GM18870 (cell line): ENCODE measurements at regions not wholly inside any gene's neighbourhood (a gene's known extent, or its start where the extent isn't known, plus 50 kb on each side); places are given as distances from the start of the nearest gene placed in this dataset.
"Not testable (repeated sequence)": the region's sequence is repeated elsewhere in the genome, so short reads cannot be mapped to it uniquely, and the experiment has no call there.

Experiments
- ATAC-seq: cut with Tn5 transposase; IDR thresholded peaks from one replicate; pipeline ENCODE4 v1.9.1; 2021; ENCODE audit warnings: moderate library complexity; ENCODE audit not compliant: unreplicated experiment

DNA sequence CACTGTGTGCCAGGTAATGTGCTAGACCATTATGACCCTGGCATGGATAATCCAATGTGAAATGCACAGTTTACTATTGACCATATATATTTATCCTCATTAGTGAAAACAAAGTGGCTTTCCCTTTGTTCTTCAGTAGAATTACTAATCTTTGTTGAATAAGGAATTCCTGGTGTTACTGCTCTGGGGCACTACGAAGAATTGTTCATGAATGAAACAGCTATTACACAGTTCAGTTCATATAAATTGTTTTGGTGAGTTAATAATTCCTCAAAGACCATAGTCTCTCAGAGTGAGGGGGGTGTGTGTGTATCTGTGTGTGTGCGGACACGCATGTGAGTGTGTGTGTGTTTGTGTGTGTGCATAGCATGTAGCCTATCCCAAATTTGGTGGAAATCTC lies 668.0 kb upstream of the MBL2 start:
- no peak for ATAC-seq

DNA sequence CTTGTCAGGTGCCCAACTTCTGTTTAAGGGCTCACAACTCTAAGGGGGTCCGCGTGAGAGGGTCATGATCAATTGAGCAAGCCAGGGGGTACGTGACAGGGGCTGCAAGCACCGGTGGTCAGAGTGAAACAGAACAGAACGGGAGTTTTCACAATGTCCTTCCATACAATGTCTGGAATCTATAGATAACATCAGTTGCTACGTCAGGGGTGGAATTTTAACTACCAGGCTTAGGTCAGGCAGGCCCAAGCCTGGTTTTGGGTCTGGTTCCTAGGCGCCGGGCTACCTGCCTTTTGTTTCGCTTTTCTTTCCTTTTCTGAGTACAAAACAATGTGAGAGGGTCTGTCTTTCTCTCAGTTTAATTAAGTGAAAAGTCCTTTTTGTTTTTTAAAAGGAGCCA lies 666.5 kb upstream of the MBL2 start:
- ATAC-seq, result not testable (repeated sequence)

DNA sequence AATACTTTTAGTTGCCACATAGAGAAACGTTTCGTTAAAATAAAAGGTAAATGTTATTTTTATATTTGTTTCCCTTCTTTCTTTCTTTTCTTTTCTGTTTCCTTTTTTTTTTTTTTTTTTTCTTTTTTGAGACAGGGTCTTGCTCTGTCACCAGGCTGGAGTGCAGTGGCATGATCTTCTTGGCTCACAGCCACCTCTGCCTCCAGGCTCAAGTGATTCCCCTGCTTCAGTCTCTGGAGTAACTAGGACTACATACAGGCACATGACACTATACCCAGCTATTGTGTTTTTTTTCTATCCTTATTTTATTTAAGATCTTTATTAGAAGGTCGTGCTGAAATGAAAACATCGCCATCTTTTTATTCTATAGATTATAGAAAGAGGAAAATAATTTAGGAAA lies 661.8 kb upstream of the MBL2 start:
- no peak for ATAC-seq

- ATAC-seq, result no peak
These were observed 659.5 kb upstream of the MBL2 start for GRCh38 chr10:53432035-53432434.

GRCh38 chr10:53430974-53431373 lies 658.4 kb upstream of the MBL2 start:
- no peak for ATAC-seq

DNA sequence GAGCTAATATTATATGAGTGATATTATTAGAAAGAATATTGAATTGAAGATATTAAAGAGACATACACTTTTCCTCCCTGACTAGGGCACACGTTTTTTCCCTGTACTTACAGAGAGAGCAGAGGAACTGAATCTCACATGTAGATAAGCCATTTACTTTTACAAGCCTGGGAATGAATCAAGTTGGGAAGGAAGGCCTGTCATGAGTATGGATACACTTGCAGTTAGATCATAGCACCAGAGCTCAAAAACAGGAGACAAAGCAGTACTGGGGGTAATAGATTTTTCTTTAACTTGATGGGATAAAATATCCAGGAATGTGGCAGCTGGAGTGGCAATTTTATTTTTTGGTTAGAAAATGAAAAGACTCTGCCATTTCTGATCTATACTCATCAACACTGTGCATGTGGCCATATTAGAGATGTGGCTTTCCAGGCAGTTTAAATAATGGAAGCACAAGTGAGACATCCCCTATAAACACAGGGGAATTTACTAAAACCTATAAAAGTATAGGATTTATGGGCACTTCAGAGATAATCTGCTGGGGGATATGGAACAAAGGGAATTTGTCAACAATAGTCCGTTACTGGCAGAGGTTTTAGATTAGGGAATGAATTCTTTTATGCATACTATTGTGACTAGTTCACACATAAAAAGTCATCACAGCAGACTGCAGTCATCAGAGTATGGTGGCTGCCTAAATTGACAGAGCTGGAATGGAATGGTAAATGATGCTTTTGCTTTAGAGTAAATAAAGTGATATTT lies 657.7 kb upstream of the MBL2 start:
- no peak for ATAC-seq

GRCh38 chr10:53422223-53422888 lies 649.8 kb upstream of the MBL2 start:
- no peak for ATAC-seq

DNA sequence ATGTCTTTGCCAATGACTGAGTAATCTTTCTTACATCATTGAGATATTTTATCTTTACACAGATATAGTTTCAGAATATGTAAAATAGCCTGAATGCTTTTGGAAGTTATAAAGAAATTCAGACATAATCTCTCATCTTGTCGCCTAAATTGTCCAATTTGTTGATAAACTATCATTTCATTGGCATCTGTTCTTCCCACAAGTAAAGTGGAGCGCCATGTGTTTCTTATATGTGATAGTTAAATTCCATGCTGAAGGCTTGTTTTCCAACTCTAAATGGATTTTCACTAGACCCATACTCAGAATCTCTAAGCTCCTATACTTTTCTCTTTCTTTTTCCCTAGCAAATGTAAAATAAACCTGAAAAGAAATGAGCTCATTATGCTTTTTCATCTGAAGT lies 640.1 kb upstream of the MBL2 start:
- ATAC-seq, result no peak

DNA sequence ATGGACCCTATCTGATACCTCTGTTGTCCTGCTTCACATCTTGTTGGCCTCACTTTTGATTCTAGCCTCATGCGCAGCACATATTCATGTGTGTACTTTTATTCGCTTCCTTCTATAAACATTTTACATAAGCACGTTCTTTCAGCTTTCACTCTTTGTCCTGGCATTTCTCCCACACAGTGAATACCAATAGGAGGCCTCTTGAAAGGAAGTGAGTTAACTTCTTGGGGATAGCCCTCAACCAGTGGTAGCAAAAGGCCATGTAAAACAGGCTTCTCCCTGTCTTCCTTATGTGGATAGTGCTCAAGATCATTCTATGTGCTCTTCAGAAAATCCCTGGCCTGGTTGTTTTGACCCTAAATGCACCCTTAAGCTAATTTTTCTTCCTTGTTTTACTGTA lies 633.9 kb upstream of the MBL2 start:
- ATAC-seq, result no peak

GRCh38 chr10:53403688-53404087 lies 631.1 kb upstream of the MBL2 start:
- no peak for ATAC-seq

GRCh38 chr10:53402594-53402993 lies 630.0 kb upstream of the MBL2 start:
- ATAC-seq, result no peak

- ATAC-seq, result no peak
These were observed 629.0 kb upstream of the MBL2 start for GRCh38 chr10:53401536-53401935.

GRCh38 chr10:53396876-53397275 lies 624.3 kb upstream of the MBL2 start:
- no peak for ATAC-seq

DNA sequence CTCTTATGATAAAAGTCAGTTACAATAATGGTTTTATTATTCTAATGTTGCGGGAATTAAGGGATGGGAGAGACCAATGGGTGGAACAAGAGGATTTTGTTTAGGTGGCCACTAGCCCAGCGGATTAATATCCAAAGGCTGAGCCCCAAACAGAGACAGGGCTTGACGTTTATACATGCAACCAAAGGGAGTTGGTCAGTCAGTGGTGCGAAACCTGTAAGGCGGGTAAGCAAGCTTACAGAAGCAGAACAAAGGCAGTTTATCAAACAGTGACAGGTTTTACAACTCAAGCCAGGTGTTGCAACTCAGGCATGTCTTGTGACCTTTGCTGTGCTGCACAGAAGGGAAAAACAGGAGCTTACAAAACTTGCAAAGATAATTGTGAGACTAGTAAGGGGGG lies 622.9 kb upstream of the MBL2 start:
- no peak for ATAC-seq

DNA sequence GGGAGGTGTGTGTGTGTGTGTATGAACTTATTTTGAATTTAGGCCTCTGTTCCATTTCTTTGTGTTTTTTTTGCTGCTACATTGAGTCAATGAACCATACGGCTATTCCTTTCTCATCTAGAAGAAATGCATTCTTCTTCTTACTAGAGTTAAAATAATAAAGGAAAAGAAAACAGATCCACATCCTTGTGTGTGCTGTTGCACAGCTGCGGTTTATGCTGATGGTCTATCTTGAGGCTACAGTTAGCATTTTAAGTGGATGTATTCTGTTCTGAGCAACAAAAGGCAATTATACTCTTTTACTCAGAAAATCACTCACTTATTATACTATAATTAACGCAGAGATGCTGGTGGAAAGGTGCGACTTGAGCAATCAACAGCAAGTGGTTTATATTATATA lies 615.0 kb upstream of the MBL2 start:
- ATAC-seq, result no peak

DNA sequence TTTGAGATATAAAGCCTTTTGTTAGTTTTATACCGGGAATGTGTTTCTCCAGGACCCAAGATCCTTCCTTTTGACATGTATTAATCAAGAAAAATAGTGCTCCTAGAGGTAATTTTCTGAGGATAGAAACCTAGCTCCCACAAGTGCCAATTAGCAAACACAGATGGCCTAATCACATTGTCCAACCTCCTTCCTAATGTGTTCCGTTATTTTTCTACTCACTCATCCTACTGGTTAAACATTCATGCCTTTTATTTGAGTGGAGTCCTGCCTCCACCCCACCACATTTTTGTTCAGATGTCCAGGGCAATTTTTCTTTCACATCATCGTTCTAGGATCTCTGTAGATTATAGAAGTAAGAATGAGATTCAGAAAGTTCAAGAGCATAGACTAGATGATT lies 610.0 kb upstream of the MBL2 start:
- ATAC-seq, result no peak

DNA sequence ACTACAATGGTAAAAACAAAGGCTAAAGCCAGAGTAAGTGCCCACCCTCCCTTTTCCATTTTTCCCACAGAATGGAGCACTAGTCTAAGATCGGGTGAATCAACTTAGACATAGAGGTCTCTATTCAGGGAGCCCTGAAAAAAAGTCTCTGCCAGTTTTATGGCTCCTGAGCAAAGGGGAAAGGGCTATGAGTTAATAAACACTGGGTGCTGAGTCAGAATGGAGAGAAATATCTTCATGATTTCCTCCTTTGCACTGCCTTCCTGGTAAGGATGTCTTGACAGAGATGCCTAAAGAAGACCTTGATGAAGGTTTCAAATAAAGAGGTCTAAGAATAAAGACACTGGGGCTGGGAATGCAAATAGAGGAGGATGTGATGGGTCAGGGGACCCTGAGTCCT lies 607.4 kb upstream of the MBL2 start:
- no peak for ATAC-seq

DNA sequence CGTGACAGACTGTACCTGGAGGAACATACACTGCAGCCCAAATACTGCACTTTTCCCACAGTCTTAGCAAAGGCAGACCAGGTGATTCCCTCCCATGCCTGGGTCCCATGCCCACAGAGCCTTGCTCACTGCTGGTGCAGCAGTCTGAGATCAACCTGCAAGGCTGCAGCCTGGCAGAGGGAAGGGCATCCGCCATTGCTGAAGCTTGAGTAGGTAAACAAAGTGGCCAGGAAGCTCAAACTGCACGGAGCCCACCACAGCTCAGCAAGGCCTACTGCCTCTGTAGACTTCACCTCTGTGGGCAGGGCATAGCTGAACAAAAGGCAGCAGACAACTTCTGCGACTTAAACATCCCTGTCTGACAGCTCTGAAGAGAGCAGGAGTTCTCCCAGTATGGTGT lies 597.8 kb upstream of the MBL2 start:
- ATAC-seq, result no peak

DNA sequence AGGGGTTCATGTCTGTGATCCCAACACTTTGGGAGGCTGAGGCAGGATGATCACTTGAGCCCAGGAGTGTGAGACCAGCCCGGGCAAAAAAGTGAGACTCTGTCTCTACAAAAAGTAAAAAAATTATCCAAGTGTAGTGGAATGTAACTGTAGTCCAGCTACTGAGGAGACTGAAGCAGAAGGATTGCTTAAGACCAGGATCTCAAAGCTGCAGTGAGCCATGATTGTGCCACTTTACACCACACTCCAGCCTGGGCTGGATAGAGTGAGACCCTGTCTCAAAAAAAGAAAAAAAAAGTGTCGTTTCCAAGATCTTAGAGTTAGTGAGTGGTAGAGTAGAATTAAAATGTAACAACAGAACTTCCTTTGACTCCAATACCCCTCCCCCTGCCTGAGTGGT lies 589.4 kb upstream of the MBL2 start:
- ATAC-seq, result no peak

DNA sequence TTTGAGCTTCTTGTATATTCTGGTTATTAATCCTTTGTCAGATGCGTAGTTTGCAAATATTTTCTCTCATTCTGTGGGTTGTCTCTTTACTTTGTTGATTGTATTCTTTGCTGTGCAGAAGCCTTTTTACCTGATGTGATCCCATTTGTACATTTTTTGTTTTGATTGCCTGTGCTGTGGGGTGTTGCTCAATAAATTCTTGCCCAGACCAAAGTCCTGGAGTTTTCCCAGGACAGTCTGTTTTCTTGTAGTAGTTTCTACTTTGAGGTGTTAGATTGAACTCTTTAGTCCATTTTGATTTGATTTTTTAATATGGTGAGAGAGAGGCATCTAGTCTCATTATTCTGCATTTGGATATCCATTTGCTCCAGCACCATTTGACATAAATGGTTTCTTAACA lies 588.7 kb upstream of the MBL2 start:
- ATAC-seq, result no peak

GRCh38 chr10:53358978-53359377 lies 586.4 kb upstream of the MBL2 start:
- not testable (repeated sequence) for ATAC-seq

DNA sequence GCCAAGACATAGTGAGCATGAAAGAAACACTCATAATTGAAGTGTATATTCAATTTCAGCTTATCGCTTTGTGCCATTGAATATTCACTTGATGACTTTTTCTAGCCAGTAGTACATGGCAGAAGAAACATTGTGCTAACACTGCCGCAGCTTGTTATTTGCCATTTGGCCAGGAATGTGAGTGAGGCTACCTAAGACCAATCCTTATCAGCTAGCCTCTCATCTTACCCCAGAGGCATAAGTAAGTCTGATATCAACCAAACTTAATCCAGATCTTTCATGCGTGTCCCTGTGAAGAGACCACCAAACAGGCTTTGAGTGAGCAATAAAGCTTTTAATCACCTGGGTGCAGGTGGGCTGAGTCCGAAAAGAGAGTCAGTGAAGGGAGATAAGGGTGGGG lies 586.0 kb upstream of the MBL2 start:
- no peak for ATAC-seq

DNA sequence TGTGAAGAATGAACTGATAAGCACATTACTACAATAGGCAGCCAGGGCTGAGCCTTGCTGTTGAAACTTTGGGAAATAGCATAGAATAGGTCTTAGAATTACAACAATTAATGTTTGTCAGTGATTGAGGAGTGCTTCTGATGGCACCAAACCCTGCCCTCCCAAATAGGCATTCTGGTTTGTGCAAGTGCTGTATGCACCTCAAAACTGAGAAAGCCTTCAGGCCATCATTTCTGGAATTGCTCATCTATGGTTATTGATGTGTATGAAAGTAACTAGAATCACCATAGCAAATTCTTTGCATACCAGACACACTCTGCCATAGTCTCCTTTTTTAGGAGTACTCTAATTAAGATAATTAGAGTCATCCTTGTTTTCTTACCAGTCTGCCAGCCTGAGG lies 585.0 kb upstream of the MBL2 start:
- no peak for ATAC-seq
